ENCODE measurements at regions not wholly inside any gene's neighbourhood (a gene's known extent, or its start where the extent isn't known, plus 50 kb on each side); places are given as distances from the start of the nearest gene placed in this dataset.
A peak's percentile ranks its signal among the peaks of the same experiment; 100 is the strongest.

DNA sequence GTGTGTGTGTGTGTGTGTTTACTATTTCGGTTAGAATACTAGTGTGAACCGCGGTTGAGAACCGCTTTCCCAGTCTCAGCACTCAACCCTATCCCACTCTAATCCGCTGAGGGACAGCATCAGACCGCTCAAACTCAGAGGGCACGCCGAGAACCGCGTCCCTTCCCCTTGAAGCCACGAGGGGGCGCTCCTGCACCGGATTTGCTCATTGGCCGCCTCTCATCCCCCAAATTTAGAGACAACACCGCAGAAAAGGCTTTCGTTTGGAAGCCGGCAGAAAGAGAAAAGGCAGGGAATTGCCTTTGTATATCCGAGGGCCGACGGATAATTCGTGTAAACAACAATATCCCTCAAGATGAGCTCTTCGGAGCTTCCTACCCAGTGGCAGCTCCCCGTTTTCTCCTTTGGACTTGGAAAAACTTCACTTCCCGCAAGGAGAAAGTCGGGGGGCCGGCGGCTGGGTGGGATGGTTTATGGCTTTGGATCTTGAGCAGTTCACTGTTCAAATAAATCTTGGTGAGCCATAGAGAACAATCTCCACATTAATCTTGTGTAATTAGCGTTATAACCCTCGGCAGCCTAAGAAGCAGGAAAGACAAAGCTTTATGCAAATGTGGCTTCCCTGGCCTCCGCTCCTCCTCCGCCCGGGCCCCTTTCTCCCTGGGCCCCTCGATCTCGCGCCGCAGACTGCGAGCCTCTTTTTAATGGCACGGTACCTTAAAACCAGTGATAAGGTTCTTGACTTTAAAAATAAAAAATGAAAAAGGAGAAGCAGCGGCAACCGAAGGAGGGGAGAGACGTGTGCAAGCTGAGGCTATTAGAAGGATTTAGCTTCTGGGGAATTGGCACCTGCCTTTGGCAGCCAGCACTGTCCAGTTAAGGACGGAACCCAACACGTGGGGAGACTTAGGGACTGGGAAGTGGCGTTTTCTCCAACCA lies 296.8 kb downstream of the PARP8 start:
- TF ChIP-seq POLR2A (IDR thresholded peaks at IDR 0.05) = no peak
- TF ChIP-seq, protein P1, sequence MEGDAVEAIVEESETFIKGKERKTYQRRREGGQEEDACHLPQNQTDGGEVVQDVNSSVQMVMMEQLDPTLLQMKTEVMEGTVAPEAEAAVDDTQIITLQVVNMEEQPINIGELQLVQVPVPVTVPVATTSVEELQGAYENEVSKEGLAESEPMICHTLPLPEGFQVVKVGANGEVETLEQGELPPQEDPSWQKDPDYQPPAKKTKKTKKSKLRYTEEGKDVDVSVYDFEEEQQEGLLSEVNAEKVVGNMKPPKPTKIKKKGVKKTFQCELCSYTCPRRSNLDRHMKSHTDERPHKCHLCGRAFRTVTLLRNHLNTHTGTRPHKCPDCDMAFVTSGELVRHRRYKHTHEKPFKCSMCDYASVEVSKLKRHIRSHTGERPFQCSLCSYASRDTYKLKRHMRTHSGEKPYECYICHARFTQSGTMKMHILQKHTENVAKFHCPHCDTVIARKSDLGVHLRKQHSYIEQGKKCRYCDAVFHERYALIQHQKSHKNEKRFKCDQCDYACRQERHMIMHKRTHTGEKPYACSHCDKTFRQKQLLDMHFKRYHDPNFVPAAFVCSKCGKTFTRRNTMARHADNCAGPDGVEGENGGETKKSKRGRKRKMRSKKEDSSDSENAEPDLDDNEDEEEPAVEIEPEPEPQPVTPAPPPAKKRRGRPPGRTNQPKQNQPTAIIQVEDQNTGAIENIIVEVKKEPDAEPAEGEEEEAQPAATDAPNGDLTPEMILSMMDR (IDR thresholded peaks at IDR 0.05) = peak; percentile 46 to 71 (median 66)

Measured in uterus (tissue), 2 donors.